Glomerular visceral epithelial cell (primary cell): ENCODE measurements at regions not wholly inside any gene's neighbourhood (a gene's known extent, or its start where the extent isn't known, plus 50 kb on each side); places are given as distances from the start of the nearest gene placed in this dataset.

ENCODE experiments used
- DNase-seq: peaks from one replicate; pipeline ENCODE4 v3.0.0-alpha.2; 2016; ENCODE audit errors: extremely low spot score

GRCh38 chr2:83650898-83651297, 808.2 kb downstream of the SUCLG1 start:
- DNase-seq, result no peak

GRCh38 chr2:83650161-83650560, 808.9 kb downstream of the SUCLG1 start:
- no peak for DNase-seq

- DNase-seq, result no peak
Observed at GRCh38 chr2:83640506-83640905, 818.6 kb downstream of the SUCLG1 start.

- DNase-seq, result no peak
Observed at GRCh38 chr2:83633423-83633822, 825.7 kb downstream of the SUCLG1 start.

GRCh38 chr2:83630351-83630750, 828.7 kb downstream of the SUCLG1 start:
- no peak for DNase-seq

- DNase-seq, result no peak
Observed at GRCh38 chr2:83615511-83615910, 843.6 kb downstream of the SUCLG1 start.

GRCh38 chr2:83613178-83613577, 845.9 kb downstream of the SUCLG1 start:
- DNase-seq, result no peak

- no peak for DNase-seq
Observed at GRCh38 chr2:83602753-83603152, 856.3 kb downstream of the SUCLG1 start.

GRCh38 chr2:83596592-83597282, 862.3 kb downstream of the SUCLG1 start:
- no peak for DNase-seq

GRCh38 chr2:83595926-83596325, 863.2 kb downstream of the SUCLG1 start:
- DNase-seq, result no peak

GRCh38 chr2:83595121-83595690, 863.9 kb downstream of the SUCLG1 start:
- no peak for DNase-seq

GRCh38 chr2:83594241-83595120, 864.6 kb downstream of the SUCLG1 start:
- no peak for DNase-seq

- DNase-seq, result no peak
Observed at GRCh38 chr2:83587309-83587708, 871.8 kb downstream of the SUCLG1 start.

GRCh38 chr2:83585250-83585649, 873.8 kb downstream of the SUCLG1 start:
- no peak for DNase-seq

GRCh38 chr2:83584672-83585071, 874.4 kb downstream of the SUCLG1 start:
- no peak for DNase-seq

GRCh38 chr2:83582589-83582988, 876.5 kb downstream of the SUCLG1 start:
- no peak for DNase-seq

GRCh38 chr2:83579507-83579906, 879.6 kb downstream of the SUCLG1 start:
- no peak for DNase-seq

GRCh38 chr2:83578405-83578804, 880.7 kb downstream of the SUCLG1 start:
- no peak for DNase-seq

- no peak for DNase-seq
Observed at GRCh38 chr2:83574614-83575013, 884.5 kb downstream of the SUCLG1 start.

- no peak for DNase-seq
Observed at GRCh38 chr2:83573060-83573459, 886.0 kb downstream of the SUCLG1 start.

- DNase-seq, result no peak
Observed at GRCh38 chr2:83572400-83572799, 886.7 kb downstream of the SUCLG1 start.

- DNase-seq, result no peak
Observed at GRCh38 chr2:83567551-83567950, 891.5 kb downstream of the SUCLG1 start.

GRCh38 chr2:83565626-83566025, 893.5 kb downstream of the SUCLG1 start:
- DNase-seq, result no peak
